Neural cell (in vitro differentiated cells): ENCODE measurements at regions not wholly inside any gene's neighbourhood (a gene's known extent, or its start where the extent isn't known, plus 50 kb on each side); places are given as distances from the start of the nearest gene placed in this dataset.

Experiments
- H2AFZ ChIP-seq: fragments of 200-600, 300-800 bp; sonication (generic), shearing (Covaris generic); 2 replicates; pipeline ENCODE4 v1.6.0; 2014; ENCODE audit warnings: low read depth, mild to moderate bottlenecking, antibody characterized with exemption, low read length, moderate library complexity
- H3F3A ChIP-seq: fragments of 200-600 bp; shearing (Covaris generic); 2 replicates; pipeline ENCODE4 v1.6.1; 2016; ENCODE audit warnings: mild to moderate bottlenecking, moderate library complexity, mixed read lengths, antibody characterized with exemption, low read length; ENCODE audit not compliant: insufficient read depth, poor library complexity, severe bottlenecking
- H3K27ac ChIP-seq: fragments of 200-600, 300-800 bp; sonication (generic), shearing (Covaris generic); 2 replicates; pipeline ENCODE4 v1.5.1; 2014; ENCODE audit warnings: mild to moderate bottlenecking, low read length, moderate library complexity
- H3K27me3 ChIP-seq: fragments of 300-800, 200-600 bp; sonication (generic), shearing (Covaris generic); 2 replicates; pipeline ENCODE4 v1.6.0; 2014; ENCODE audit warnings: mild to moderate bottlenecking, low read depth, low read length, moderate library complexity; ENCODE audit not compliant: insufficient read depth
- H3K36me3 ChIP-seq: fragments of 300-800, 200-600 bp; sonication (generic), shearing (Covaris generic); 2 replicates; pipeline ENCODE4 v1.5.1; 2014; ENCODE audit warnings: mild to moderate bottlenecking, antibody characterized with exemption, low read length, moderate library complexity; ENCODE audit not compliant: insufficient read depth
- H3K4me2 ChIP-seq: fragments of 300-800, 200-600 bp; sonication (generic), shearing (Covaris generic); 2 replicates; pipeline ENCODE4 v1.6.0; 2014; ENCODE audit warnings: mild to moderate bottlenecking, low read length
- H3K4me3 ChIP-seq: fragments of 300-800, 200-600 bp; sonication (generic), shearing (Covaris generic); 2 replicates; pipeline ENCODE4 v1.5.1; 2014; ENCODE audit warnings: mild to moderate bottlenecking, low read length, moderate library complexity
- H3K79me2 ChIP-seq: fragments of 200-600 bp; shearing (Covaris generic); replicated peaks from 2 replicates; pipeline ENCODE4 v1.6.0; 2014; ENCODE audit warnings: mild to moderate bottlenecking, low read length, moderate library complexity; ENCODE audit not compliant: insufficient read depth
- H3K9ac ChIP-seq: fragments of 300-800, 200-600 bp; sonication (generic), shearing (Covaris generic); 2 replicates; pipeline ENCODE4 v1.6.1; 2016; ENCODE audit warnings: mild to moderate bottlenecking, low read length, mixed read lengths
- H3K9me2 ChIP-seq: fragments of 200-600 bp; shearing (Covaris generic); 2 replicates; pipeline ENCODE4 v1.6.1; 2016; ENCODE audit warnings: mild to moderate bottlenecking, low read length, mixed read lengths; ENCODE audit not compliant: insufficient read depth
- H3K9me3 ChIP-seq: fragments of 200-600, 300-800 bp; sonication (generic), shearing (Covaris generic); 2 replicates; pipeline ENCODE4 v1.6.1; 2016; ENCODE audit warnings: mild to moderate bottlenecking, mixed run types, low read length, moderate library complexity, mixed read lengths
- H4K20me1 ChIP-seq: fragments of 200-600 bp; shearing (Covaris generic); 2 replicates; pipeline ENCODE4 v1.6.1; 2016; ENCODE audit warnings: mild to moderate bottlenecking, mixed run types; ENCODE audit not compliant: insufficient read depth
- CTCF ChIP-seq: fragments of 450-650 bp; IDR thresholded peaks from 2 replicates; pipeline ENCODE4 v1.5.1; 2014; ENCODE audit warnings: antibody characterized with exemption, mild to moderate bottlenecking, moderate library complexity; ENCODE audit not compliant: poor library complexity, severe bottlenecking
- EP300 ChIP-seq: fragments of 450-650 bp; conservative IDR thresholded peaks from 2 replicates; pipeline ENCODE4 v1.6.1; 2014; ENCODE audit warnings: antibody characterized with exemption, mild to moderate bottlenecking, moderate library complexity; ENCODE audit not compliant: poor library complexity, severe bottlenecking
- EZH2 ChIP-seq: fragments of 200-600, 300-800 bp; shearing (Covaris generic), sonication (generic); IDR thresholded peaks from 2 replicates; pipeline ENCODE4 v1.6.1; 2014; ENCODE audit warnings: antibody characterized with exemption, low read length, borderline replicate concordance, mild to moderate bottlenecking; ENCODE audit not compliant: insufficient read depth, poor library complexity, severe bottlenecking
- MXI1 ChIP-seq: fragments of 450-650 bp; conservative IDR thresholded peaks from 2 replicates; pipeline ENCODE4 v1.6.1; 2014; ENCODE audit warnings: antibody characterized with exemption, mild to moderate bottlenecking; ENCODE audit not compliant: poor library complexity, severe bottlenecking
- POLR2AphosphoS5 ChIP-seq: IDR thresholded peaks from 2 replicates; pipeline ENCODE4 v1.6.1; 2012
- RAD21 ChIP-seq: fragments of 450-650 bp; conservative IDR thresholded peaks from 2 replicates; pipeline ENCODE4 v1.6.1; 2014; ENCODE audit warnings: antibody characterized with exemption, mild to moderate bottlenecking, moderate library complexity
- REST ChIP-seq: IDR thresholded peaks from 2 replicates; pipeline ENCODE4 v1.6.1; 2012; ENCODE audit warnings: borderline replicate concordance
- SMC3 ChIP-seq: fragments of 450-650 bp; conservative IDR thresholded peaks from 2 replicates; pipeline ENCODE4 v1.6.1; 2014; ENCODE audit warnings: antibody characterized with exemption, mild to moderate bottlenecking, moderate library complexity; ENCODE audit not compliant: poor library complexity
- TAF1 ChIP-seq: IDR thresholded peaks from 2 replicates; pipeline ENCODE4 v1.6.1; 2012; ENCODE audit warnings: low read depth

- H3K9ac ChIP-seq = no peak overlapping the region
- TF ChIP-seq MXI1 (no peak), CTCF (no peak), EP300 (no peak), TAF1 (no peak), RAD21 (no peak), EZH2 (no peak), SMC3 (no peak), POLR2AphosphoS5 (no peak), REST (no peak)
- H3K9me3 ChIP-seq = no peaks in the 10 kb centered on the region
- no peaks in the 10 kb centered on the region for H3K9me2 ChIP-seq
- no peaks in the 10 kb centered on the region for H3F3A ChIP-seq
- H3K79me2 ChIP-seq = no peaks in the 10 kb centered on the region
- no peak overlapping the region for H2AFZ ChIP-seq
- H3K4me2 ChIP-seq = no peak overlapping the region
- no peak overlapping the region for H3K27ac ChIP-seq
- no peak overlapping the region for H3K4me3 ChIP-seq
- no peaks in the 10 kb centered on the region for H3K36me3 ChIP-seq
- no peaks in the 10 kb centered on the region for H4K20me1 ChIP-seq
- H3K27me3 ChIP-seq = no peaks in the 10 kb centered on the region
Measured at GRCh38 chr1:83500987-83501591, 497.8 kb downstream of the TTLL7 start.

- Histone ChIP-seq H3F3A (no peaks in the 10 kb centered on the region), H3K4me2 (no peak overlapping the region), H4K20me1 (no peaks in the 10 kb centered on the region), H3K9me2 (no peaks in the 10 kb centered on the region), H3K27ac (no peak overlapping the region), H3K9ac (no peak overlapping the region), H3K9me3 (no peaks in the 10 kb centered on the region), H2AFZ (no peak overlapping the region), H3K27me3 (no peaks in the 10 kb centered on the region), H3K4me3 (no peak overlapping the region), H3K79me2 (no peaks in the 10 kb centered on the region), H3K36me3 (no peaks in the 10 kb centered on the region)
- TF ChIP-seq REST (no peak), EZH2 (no peak), EP300 (no peak), SMC3 (no peak)
Measured at GRCh38 chr1:83500531-83500930, 498.4 kb downstream of the TTLL7 start.
